NCI-H345 treated with DMSO at 0.1 percent for 48 hours (cell line): ENCODE measurements at regions not wholly inside any gene's neighbourhood (a gene's known extent, or its start where the extent isn't known, plus 50 kb on each side); places are given as distances from the start of the nearest gene placed in this dataset.
A peak's percentile ranks its signal among the peaks of the same experiment; 100 is the strongest.

Source experiments
- DNase-seq: peaks from one replicate; lab custom pipeline; 2025; ENCODE audit not compliant: unreplicated experiment; lab: John Stamatoyannopoulos, UW

DNA sequence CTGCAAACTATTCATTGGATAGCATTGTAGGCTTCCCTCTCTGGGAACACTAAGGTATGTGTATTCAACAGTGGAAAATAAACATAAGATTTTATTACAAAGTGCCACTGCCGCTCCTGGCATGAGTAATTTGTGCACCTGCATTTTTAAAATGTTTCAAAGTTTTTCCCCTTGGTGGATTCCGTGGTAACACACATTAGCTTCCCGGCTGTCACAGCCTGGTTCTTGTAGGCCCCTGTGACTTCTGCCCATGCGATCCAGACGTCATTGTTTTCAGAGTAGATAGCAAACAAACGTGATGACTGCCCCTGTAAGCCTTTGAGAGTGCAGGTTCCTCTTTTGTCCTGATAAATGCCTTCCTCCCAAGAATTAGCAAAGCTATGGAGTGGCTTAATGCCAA is 421.0 kb downstream of the ZNF521 start:
- DNase-seq, result peak; percentile 14

DNA sequence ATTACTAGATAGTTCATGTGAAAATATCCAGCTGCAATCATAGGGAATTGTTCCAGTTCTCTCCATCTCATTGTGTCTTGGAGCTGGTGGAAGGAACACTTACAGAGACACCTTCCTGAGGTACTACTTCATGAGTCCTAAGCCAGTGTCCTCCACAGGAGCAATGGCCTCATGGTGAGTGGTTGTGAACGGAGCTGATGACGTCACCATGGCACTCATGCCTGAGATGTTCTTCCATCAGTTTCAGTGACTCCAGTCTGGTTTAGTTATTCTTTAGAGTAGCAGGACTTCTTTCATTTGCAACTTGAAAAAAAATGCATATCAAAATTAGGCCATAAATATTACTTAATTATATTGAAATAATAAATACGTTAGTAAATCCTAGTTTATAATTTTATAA is 418.6 kb downstream of the ZNF521 start:
- no peak for DNase-seq

DNA sequence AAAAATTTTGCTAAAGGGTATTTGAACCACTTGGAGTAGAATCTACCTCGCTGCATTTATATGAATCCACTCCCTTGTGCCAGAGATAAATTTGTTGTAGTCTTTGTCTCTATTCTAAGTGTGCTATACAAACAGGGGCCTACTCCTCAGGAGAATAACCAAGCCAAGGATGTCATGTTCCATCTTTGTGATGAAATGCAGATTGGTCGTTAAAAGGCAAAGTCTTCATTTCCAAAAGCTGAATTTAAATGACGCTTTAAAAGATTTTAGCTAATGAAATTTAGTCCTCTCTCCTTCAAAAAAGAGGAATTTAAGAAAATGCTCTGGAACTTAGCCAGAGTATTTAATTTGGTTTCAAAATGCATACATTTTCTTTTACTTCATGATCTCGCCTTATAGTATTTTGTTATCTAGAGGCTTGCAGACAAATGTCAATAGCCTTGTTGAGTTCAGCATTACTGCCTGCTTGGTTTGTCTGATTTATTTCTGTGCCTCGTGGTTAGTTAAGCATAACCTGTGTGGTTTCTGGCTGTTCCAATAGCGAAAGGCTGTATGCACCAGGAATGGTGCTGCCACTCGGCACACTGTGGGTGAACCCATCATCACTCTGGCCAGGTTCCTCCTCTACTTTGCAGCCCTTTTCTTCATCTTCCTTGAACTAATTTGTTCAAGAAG is 417.6 kb downstream of the ZNF521 start:
- DNase-seq, result no peak

DNA sequence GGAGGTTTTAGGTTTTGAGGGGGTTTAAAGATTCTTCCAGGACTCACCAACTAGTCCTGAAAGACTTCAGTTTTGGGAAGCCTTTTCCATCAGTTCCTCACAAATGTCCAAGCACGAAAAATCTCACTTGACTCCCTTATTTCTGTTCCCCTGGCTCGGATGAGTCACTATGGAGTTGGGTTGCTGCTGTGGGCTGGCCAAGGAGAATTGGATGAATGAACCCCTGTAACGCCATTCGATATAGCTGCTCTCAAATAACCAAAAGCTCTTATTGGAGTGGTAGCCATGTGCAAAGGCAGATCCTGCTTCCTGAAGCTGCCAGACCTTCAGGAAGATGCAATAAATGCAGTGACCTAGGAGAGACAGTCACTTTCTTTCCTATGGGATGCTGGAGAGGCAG is 417.0 kb downstream of the ZNF521 start:
- no peak for DNase-seq

- DNase-seq, result no peak
Observed at GRCh38 chr18:24935896-24936295, 416.1 kb downstream of the ZNF521 start.

GRCh38 chr18:24936691-24937090 is 415.3 kb downstream of the ZNF521 start:
- DNase-seq, result no peak

DNA sequence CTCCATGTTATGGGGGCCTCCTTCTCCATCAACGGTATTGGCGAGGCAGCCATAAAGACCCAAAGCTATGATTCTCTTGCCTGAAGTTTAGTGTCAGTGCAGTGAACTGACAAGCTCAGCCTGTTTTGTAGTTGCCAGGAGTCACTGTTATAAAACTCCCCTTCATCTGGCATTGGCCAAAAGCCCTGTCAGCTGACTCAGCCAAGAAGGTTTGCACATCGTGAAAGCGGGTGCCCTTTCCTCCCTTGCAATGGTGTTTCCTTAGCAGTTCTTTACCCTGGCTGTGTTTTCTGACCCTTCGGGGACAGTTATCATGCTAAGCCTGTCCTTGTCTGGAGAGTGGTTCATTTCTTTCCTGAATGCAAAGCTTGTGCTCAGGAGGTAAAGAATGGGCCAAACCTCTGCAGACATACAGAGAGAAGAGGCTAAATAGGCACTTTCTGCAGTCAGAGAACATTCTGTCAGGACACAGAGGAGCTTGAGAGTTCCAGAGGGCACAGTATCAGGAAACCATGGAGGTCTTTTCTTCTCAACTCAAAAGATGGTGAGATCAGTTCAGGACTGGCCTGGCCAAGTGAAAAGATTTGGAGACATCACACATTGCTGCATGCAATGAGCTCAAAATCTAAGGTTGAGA is 414.2 kb downstream of the ZNF521 start:
- no peak for DNase-seq

- DNase-seq, result no peak
Observed at GRCh38 chr18:24940416-24940815, 411.6 kb downstream of the ZNF521 start.

DNA sequence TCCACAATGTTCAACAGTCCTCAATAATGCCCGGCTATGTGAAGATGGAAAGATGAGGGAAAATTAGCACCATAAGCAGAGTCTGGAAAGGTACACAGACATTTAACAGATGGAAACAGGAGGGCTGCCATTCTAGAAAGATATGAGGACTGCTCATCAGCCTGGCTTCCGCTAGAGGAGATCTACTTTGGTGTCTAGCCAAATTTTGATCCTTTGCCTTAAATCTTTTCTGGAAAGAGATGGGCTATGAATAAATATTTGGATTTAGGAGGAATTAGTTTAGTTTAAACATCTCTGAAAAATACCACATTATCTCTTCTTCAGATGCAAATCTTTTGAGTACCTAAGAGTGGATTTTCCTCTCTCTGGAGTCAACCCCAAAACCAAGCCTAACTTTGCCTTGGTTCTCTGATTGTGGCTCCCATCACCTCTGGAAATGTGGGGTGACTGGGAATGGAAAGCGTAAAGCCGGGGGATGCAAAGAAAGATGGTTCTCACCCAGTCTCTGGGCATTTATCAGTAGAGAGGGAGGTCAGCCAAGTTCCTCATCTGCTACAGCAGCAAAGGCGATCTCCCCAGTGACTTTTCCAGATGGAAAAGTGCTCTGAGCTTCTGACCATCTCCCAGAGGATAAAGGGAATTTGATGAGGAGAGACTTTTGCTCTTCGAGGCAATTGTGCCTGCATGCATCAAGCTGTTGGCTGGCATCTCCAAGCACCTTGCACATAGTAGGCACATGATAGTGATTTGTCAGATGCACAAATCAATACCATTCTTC is 410.6 kb downstream of the ZNF521 start:
- no peak for DNase-seq

DNA sequence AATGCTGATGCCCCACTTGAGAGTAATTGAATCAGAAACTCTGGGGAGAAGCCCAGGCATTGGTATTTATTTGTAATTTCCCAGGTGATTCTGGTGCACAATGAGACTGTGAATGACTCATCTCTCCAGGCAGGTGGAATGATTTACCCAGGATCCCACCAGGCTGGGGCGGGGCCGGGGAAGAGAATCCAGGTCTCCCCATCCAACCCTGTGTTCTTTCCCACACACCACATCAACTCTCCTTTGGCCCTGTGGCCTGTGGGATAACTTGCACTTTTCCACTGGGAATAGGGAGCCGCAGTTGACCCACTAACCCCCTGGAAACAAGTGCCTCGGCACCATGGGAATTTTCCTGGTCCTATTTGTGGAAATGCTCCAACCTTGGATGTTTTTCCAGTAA is 409.8 kb downstream of the ZNF521 start:
- DNase-seq, result peak; percentile 11

DNA sequence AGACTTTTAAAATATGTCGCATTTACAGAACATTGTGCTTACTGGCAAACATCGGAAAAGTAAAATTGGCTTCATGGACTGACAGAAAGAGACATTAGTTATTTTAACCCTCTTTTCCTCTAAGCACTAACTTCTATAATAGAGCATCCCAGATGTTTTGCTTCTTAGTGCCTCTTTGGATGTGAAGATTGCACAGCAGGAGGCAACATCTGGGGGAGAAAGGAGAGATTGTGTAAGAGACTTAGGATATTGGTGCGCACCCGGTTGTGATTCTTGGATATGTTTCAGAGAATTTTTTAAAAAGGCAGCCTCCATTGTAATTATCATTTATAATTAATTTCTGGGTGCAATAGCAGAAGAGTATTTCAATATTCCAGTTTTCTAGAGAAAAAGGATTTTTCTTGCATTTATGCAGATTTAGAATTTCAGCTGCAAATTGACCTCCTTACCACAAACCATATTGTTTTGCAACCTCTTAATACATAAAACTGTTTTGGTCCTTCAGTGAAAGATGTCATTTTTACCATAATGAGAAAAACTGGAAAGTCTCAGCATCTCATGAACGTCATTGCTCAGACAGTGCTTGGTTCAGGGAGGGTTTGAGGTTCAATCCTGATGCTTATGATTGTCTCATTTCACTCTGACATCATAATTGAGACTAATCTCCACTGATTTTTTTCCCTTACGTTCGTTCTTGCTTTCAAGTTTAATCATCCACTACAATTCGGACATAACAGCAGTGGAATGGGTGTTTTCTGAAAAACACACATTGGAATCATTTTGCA is 404.3 kb downstream of the ZNF521 start:
- DNase-seq, result no peak

DNA sequence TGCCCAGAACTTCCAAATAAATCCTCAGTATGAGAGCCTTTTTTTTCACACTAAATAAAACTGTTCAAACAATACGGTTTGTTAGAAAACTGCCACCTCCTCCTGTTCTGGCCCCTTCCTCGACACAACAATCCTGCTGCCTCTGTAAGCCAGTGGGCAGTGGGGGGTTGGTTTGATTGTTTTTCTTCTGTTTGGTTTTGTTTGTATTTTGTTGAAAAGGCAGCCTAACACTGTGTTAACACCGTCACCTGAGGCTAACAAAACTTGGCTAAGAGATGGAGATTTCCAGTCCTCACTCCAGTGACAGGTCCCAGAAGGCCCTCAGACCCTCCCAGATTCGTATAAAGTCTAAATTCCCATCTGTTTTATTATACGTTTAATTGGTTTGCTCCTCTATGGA is 402.1 kb downstream of the ZNF521 start:
- peak; percentile 6 for DNase-seq

DNA sequence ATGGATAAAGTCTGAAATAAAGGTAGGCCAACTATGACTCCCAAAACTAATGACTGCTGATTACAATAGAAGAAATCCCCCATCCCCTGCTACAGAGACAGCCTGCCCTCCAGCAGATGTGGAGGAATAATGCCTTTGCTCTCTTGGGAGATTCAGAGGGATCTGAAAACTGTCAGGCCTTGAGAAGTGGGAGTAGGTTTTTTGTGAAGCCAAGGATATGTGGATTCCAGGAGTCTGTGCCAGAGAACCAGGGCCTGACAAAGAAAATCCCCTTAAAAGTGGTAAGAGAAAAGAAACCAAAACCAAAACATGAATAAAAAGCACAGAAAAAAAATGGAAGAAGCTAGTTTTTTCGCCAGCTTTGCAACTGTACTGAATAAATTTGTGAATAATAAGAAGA is 397.6 kb downstream of the ZNF521 start:
- DNase-seq, result no peak

DNA sequence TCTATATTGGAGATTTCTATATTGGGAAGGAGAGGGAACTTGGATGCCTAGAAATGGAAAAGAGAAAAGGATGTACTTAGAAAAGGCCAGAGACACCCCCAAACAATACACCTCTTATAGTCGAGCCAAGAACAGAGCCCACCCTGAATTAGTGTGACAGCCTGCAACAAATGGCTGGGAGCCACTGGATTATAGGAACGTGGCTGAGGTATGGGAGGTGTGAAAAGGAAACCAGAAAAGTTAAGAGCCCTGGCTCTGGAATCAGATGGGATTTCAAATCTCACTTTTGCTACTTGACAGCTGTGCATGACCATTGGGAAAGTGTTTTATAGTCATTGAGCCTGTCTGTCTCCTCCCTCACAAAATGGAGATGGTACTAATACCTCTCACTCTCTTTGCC is 394.0 kb downstream of the ZNF521 start:
- no peak for DNase-seq

- DNase-seq, result no peak
Observed at GRCh38 chr18:24959051-24959476, 392.9 kb downstream of the ZNF521 start.

GRCh38 chr18:24964216-24964615 is 387.8 kb downstream of the ZNF521 start:
- DNase-seq, result no peak

GRCh38 chr18:24968238-24968775 is 383.7 kb downstream of the ZNF521 start:
- no peak for DNase-seq

- DNase-seq, result no peak
Observed at GRCh38 chr18:24972577-24972976, 379.4 kb downstream of the ZNF521 start.

GRCh38 chr18:24974431-24974830 is 377.5 kb downstream of the ZNF521 start:
- DNase-seq, result no peak

DNA sequence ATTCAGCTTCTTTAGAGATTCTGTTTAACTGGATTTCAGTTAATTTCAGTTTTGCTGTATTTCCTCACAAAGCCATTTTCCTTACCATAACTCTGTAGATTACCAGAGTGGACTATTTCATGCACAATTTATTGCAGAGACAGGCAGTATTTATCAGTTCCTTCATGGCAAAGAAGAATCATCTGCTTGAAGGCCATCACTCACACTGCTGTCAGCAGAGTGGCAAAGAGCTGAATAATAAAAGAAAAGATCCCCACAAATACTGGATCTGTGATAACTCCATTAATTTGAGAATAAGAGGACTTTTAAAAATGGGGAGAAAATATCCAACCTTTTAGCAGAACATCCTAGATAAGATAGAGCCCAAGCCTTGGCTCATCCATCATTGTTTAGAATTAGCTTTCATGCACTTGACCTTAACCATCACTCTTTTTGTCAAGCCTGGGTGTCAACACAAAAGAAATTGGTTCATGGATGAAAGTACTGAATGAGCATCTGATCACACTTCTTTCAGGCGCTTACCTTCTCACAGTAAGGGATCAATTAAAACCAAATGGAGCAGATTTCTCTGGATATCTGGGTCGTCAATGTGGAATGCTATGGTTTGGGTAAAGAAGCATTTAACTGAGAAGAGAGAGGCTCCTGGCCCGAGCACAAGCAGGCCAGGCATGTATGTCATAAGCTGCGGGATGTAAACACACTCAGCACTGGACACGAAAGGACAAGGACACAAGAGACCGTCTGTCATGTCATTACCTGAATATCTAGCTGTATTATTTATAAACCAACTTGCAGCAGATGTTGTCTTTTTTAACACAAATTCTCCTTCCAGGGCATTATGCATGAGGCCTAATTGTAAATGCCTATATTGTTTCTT is 376.2 kb downstream of the ZNF521 start:
- DNase-seq, result no peak
